Muscle layer of duodenum (tissue), 2 donors: ENCODE measurements at regions not wholly inside any gene's neighbourhood (a gene's known extent, or its start where the extent isn't known, plus 50 kb on each side); places are given as distances from the start of the nearest gene placed in this dataset.

Experiments
- H3K27ac ChIP-seq: one replicate; pipeline ENCODE4 v1.7.0; 2013; ENCODE audit warnings: mild to moderate bottlenecking, low read length
- H3K27me3 ChIP-seq: one replicate; pipeline ENCODE4 v1.7.0; 2013; ENCODE audit warnings: low read depth, mild to moderate bottlenecking, control low read depth, low read length
- H3K36me3 ChIP-seq, 2 donors: one replicate each; pipeline ENCODE4 v1.7.0; 2013; ENCODE audit warnings: low read length in 2 of 2, control low read depth in 1 of 2, mild to moderate bottlenecking in 1 of 2; ENCODE audit not compliant: insufficient read depth in 2 of 2, control insufficient read depth in 1 of 2
- H3K4me1 ChIP-seq, 2 donors: one replicate each; pipeline ENCODE4 v1.7.0; 2013; ENCODE audit warnings: low read length in 2 of 2, mild to moderate bottlenecking in 2 of 2, control low read depth in 1 of 2, moderate library complexity in 1 of 2; ENCODE audit not compliant: insufficient read depth in 2 of 2, control insufficient read depth in 1 of 2
- H3K4me3 ChIP-seq, 2 donors: one replicate each; pipeline ENCODE4 v1.7.0; 2013; ENCODE audit warnings: low read length in 2 of 2, low read depth in 1 of 2, mild to moderate bottlenecking in 1 of 2
- H3K9me3 ChIP-seq, 2 donors: one replicate each; pipeline ENCODE4 v1.7.0; 2013; ENCODE audit warnings: low read length in 2 of 2, control low read depth in 1 of 2, mild to moderate bottlenecking in 1 of 2; ENCODE audit not compliant: control insufficient read depth in 1 of 2
- donor health status: healthy.

- H3K4me1 ChIP-seq = no peaks in the 10 kb centered on the region
- no peak overlapping the region for H3K4me3 ChIP-seq
- no peaks in the 10 kb centered on the region for H3K27me3 ChIP-seq
- H3K36me3 ChIP-seq = no peaks in the 10 kb centered on the region
- no peaks in the 10 kb centered on the region for H3K9me3 ChIP-seq
- H3K27ac ChIP-seq = no peak overlapping the region
Observed at GRCh38 chr12:87185367-87185766, 843.8 kb downstream of the C12orf50 start.

DNA sequence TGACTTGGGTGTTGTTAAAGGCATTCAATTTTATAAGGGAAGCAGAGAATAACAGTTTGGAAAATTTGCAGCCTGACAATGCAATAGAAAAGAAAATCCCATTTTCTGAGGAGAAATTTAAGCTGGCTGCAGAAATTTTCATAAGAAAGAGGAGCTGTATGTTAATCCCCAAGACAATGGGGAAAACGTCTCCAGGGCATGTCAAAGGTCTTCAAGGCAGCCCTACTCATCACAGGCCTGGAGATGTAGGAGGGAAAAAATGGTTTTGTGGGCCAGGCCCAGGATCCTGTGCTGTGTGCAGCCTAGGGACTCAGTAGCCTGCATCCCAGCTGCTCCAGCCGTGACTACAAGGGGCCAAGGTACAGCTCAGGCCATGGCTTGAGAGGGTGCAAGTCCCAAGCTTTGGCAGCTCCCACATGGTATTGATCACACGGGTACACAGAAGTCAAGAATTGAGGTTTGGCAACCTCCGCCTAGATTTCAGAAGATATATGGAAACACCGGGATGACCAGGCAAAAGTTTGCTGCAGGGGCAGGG is 846.4 kb downstream of the C12orf50 start:
- H3K27me3 ChIP-seq = no peaks in the 10 kb centered on the region
- H3K27ac ChIP-seq = no peak overlapping the region
- H3K4me3 ChIP-seq = no peak overlapping the region
- H3K4me1 ChIP-seq = no peaks in the 10 kb centered on the region
- H3K36me3 ChIP-seq = no peaks in the 10 kb centered on the region
- no peaks in the 10 kb centered on the region for H3K9me3 ChIP-seq

DNA sequence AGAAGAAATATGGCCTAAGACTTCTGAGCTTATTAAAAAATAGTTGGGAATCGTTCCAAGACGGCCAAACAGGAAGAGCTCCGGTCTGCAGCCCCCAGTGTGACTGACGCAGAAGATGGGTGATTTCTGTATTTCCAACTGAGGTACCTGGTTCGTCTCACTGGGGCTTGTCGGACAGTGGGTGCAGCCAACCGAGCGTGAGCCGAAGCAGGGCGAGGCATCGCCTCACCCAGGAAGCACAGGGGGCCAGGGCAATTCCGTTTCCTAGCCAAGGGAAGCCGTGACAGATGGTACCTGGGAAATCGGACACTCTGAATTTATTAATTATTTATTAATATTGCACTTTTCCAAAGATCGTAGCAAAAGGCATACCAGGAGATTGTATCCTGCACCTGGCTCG is 857.8 kb downstream of the C12orf50 start:
- no peak overlapping the region for H3K27ac ChIP-seq
- no peaks in the 10 kb centered on the region for H3K4me1 ChIP-seq
- H3K9me3 ChIP-seq = no peaks in the 10 kb centered on the region
- no peak overlapping the region for H3K4me3 ChIP-seq
- H3K36me3 ChIP-seq = no peaks in the 10 kb centered on the region
- H3K27me3 ChIP-seq = no peaks in the 10 kb centered on the region

DNA sequence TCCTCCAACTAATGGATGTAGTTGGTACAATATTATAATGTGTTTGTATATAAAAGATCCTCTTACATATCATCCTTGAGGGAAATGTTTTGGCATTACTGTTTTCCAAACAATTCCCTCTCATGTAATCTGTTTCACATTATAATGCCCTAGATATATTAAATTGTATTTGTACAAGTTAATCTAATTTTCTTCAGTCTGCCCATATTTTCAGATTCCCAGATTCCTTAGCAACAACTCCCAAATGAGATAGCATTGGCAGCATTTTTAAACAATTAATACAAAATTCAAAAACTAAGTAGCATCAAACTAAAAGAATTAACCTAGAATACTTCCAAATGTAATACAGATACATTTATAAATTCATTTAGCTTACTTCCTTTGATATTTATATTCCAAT is 860.2 kb downstream of the C12orf50 start:
- H3K9me3 ChIP-seq = peaks cover 0 to 7% of the 10 kb centered on the region in 2 donors
- H3K27me3 ChIP-seq = no peaks in the 10 kb centered on the region
- no peak overlapping the region for H3K27ac ChIP-seq
- no peaks in the 10 kb centered on the region for H3K4me1 ChIP-seq
- H3K4me3 ChIP-seq = no peak overlapping the region
- no peaks in the 10 kb centered on the region for H3K36me3 ChIP-seq

- no peaks in the 10 kb centered on the region for H3K27me3 ChIP-seq
- H3K4me3 ChIP-seq = no peak overlapping the region
- H3K27ac ChIP-seq = no peak overlapping the region
- H3K9me3 ChIP-seq = peaks cover 0 to 7% of the 10 kb centered on the region in 2 donors
- H3K4me1 ChIP-seq = no peaks in the 10 kb centered on the region
- no peaks in the 10 kb centered on the region for H3K36me3 ChIP-seq
Observed at GRCh38 chr12:87165733-87166375, 863.3 kb downstream of the C12orf50 start.

DNA sequence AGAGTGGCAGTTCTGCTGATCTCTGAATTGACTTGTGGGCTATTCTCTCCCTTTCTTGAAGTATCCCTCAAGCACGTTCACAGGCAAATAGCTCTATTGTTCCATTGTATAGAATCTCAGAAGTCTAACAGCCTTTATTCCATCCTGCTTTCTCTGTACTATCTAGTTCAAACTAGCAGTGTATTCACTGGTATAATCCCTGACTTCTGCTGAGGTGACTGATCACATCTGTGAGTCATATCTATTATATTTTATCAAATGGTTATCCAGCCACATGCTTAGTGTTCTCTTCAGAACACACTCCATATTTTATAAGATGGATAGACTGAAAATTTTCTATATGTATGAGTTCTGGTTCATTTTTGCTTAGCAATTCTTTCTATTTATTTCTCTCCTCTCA is 866.1 kb downstream of the C12orf50 start:
- peaks cover 0 to 7% of the 10 kb centered on the region in 2 donors for H3K9me3 ChIP-seq
- no peaks in the 10 kb centered on the region for H3K4me1 ChIP-seq
- no peak overlapping the region for H3K4me3 ChIP-seq
- H3K27ac ChIP-seq = no peak overlapping the region
- no peaks in the 10 kb centered on the region for H3K27me3 ChIP-seq
- no peaks in the 10 kb centered on the region for H3K36me3 ChIP-seq

DNA sequence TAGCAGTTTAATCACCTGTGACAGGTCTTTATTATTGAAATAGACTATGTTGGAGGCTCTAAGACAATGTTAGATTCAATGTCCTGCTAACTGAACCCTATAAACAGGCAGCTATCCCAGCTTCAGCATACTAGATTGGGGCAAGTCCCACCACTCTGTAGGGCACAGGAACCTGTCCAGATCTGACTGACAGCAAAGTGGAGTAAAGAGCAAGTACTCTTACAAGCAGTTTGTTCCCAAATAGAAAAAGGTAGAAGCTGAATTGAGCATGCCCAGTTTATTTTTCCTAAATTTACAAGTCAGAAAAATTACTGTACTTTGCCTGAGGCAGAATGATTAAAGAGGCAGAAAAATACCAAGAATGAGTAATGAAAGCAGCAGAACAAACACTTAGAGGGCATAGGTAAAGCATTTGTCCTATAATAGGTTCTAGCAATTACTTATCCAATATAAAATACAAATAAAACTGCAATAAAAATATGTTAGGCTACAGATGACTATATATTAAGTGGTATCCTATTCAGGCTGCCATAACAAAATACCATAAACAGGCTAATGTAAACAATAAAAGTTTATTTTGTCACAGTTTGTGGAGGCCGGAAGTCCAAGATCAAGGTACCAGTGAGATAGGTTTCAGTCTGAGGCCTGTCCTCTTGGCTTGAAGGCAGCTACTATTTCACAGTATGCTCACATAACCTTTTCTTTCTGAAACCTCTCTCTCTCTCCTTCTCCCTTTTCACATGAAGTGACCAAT is 868.2 kb downstream of the C12orf50 start:
- no peaks in the 10 kb centered on the region for H3K27me3 ChIP-seq
- H3K9me3 ChIP-seq = peaks cover 0 to 5% of the 10 kb centered on the region in 2 donors
- no peak overlapping the region for H3K4me3 ChIP-seq
- no peaks in the 10 kb centered on the region for H3K36me3 ChIP-seq
- H3K4me1 ChIP-seq = no peaks in the 10 kb centered on the region
- no peak overlapping the region for H3K27ac ChIP-seq

- Histone ChIP-seq H3K4me1 (no peaks in the 10 kb centered on the region), H3K9me3 (no peaks in the 10 kb centered on the region), H3K27me3 (no peaks in the 10 kb centered on the region), H3K4me3 (no peak overlapping the region), H3K36me3 (no peaks in the 10 kb centered on the region), H3K27ac (no peak overlapping the region)
Observed at GRCh38 chr12:87157791-87158190, 871.4 kb downstream of the C12orf50 start.

- no peak overlapping the region for H3K4me3 ChIP-seq
Observed at GRCh38 chr12:87155621-87156020, 873.6 kb downstream of the C12orf50 start.

DNA sequence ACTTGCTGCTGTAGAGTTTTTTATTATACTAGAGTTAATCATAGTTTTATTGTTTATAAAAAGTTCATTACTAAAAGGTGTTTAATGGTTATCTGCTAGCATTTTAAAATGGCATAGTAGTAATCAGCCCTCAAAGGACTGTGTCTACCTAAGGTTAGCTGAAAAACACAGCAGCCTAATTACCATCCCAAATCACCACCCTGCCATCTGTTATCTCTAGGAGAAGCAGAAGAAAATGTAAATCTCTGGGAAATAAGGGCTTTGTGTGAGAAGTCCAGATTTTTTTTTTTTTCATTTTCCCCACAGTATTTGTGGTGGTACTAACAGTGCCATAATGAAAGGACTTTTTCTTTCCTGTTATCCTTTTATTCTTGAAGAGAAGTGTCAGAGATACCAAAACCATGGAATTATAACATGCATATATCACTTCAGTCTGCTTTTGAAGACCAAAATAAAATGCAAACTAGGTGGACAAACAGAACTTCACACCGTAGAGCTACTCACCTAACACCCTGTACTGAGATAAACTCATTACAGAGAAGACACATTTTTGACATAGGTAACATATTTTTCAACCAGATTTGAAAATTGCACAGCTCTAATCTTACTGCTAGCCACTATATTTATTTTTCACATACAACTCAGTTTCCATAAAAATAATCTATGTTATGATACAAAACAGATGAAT is 876.2 kb downstream of the C12orf50 start:
- H3K9me3 ChIP-seq = no peaks in the 10 kb centered on the region
- no peak overlapping the region for H3K27ac ChIP-seq
- no peaks in the 10 kb centered on the region for H3K27me3 ChIP-seq
- no peaks in the 10 kb centered on the region for H3K36me3 ChIP-seq
- H3K4me3 ChIP-seq = no peak overlapping the region
- no peaks in the 10 kb centered on the region for H3K4me1 ChIP-seq

More at GRCh38 chr12:87155621-87156020, 873.6 kb downstream of the C12orf50 start:
- Histone ChIP-seq H3K27me3 (no peaks in the 10 kb centered on the region), H3K4me1 (no peaks in the 10 kb centered on the region), H3K9me3 (no peaks in the 10 kb centered on the region), H3K36me3 (no peaks in the 10 kb centered on the region), H3K27ac (no peak overlapping the region)

- H3K27me3 ChIP-seq = no peaks in the 10 kb centered on the region
- no peaks in the 10 kb centered on the region for H3K9me3 ChIP-seq
- H3K4me1 ChIP-seq = no peaks in the 10 kb centered on the region
- H3K4me3 ChIP-seq = no peak overlapping the region
- no peak overlapping the region for H3K27ac ChIP-seq
- H3K36me3 ChIP-seq = no peaks in the 10 kb centered on the region
Observed at GRCh38 chr12:87152075-87152474, 877.1 kb downstream of the C12orf50 start.
